Umbilical cord (tissue), 1 donor: ENCODE measurements at regions not wholly inside any gene's neighbourhood (a gene's known extent, or its start where the extent isn't known, plus 50 kb on each side); places are given as distances from the start of the nearest gene placed in this dataset.
A peak's percentile ranks its signal among the peaks of the same experiment; 100 is the strongest.

ENCODE experiments used
- DNase-seq: peaks from one replicate; pipeline ENCODE4 v3.0.0-alpha.2; 2015; ENCODE audit warnings: low spot score

DNA sequence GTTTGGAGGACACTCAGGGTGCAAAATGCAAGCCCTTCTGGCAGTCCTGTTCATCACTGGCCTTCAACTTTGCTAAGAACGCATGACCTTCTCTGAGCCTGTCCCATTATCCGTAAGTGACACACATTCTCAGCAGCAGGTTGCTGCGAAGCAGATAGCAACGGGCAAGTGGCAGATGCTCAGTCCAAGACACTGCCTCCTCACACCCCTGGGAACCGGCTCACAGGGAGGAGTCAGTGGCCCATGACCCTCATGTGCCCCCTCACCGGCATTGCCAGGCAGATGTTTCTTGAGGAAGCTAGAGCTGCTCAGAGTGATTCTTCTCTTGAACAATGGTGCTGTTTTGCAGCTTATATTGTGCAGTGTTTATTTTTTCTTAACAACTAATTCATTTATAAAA lies 737.2 kb upstream of the HS6ST1 start:
- DNase-seq = no peak

DNA sequence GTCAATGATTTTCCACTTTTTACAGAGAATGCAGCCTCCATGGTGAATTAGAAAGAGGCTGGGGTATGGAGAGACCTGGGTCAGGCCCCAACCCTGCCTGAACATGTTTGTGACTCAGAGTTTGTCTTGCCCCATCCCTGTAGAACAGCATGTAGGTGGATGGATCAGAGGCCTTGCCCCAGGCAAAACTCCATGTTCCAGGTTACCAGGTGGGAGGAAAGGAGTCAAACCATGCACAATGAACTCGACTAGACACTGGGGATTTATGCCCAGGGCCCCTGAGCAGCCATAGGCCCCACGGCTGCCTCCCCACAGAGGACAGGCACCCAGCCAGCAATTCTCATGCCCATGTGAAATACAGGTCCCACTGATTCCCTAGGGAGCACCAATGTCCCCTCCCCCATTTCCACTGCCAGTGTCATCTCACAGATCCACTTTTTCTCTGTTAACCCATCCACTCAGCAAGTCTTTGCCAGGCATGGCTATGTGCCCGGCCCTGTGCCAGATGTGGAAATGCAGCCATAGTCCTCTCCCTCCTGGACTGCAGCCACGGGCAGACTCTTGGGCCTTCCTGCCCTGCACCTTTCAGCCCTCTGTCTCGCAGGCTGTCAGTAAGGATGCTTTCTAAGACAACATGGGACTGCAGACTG lies 737.8 kb upstream of the HS6ST1 start:
- DNase-seq = peak; percentile 63

DNA sequence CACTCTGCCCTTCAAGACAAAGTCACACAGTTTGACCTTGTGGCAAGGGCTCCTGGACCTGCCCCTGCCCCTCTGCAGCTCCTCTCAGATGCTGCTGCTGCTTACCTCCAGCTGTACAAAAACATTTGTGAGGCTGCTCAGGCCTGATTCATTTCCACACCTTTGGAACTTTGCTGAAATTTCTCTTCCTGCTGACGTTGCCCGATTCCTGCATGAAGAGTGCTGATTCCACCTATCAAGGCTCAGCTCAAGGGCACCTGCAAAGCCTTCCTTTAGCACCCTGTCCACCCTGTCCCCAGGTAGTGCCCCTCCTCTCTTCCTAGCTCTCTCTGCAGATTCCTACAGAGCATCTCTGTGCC lies 738.3 kb upstream of the HS6ST1 start:
- no peak for DNase-seq

DNA sequence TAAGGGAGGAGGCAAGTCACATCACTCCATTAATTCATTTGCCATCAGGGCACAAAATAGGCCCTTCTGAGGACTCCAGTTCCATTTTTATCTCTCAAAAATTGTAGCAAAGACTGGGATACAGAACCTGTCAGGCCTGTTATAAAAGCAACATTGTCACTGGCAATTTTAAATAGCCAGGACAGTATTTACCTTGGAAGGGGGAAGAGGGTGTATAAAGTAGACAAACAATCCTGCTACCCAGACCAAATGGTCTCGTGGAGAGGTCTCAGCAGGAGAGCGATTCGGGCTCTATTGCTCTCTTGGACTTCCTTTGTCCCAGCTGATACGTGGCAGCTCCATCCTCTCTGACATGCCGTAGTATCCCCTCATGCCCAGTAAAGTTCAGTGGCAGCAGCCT lies 740.3 kb upstream of the HS6ST1 start:
- DNase-seq = no peak

DNA sequence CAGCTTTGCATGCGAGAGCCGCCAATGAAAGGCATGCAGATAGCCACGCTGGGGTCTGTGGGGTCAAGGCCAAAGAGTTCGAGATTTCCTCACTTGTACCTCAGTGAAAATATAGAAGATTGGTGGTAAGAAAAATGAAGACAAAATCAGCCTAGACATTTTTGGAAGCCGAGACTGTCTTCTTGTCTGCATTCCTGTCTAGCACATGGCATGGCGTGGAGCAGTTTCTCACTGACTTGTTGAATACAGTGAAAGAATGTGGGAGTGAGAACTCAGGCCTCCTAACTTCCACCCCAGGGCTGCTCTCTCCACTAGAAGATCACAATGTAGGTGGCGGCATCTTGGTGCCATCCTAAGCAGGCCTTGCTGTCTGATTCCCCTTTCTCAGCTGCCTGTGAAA lies 740.8 kb upstream of the HS6ST1 start:
- DNase-seq = peak; percentile 17

DNA sequence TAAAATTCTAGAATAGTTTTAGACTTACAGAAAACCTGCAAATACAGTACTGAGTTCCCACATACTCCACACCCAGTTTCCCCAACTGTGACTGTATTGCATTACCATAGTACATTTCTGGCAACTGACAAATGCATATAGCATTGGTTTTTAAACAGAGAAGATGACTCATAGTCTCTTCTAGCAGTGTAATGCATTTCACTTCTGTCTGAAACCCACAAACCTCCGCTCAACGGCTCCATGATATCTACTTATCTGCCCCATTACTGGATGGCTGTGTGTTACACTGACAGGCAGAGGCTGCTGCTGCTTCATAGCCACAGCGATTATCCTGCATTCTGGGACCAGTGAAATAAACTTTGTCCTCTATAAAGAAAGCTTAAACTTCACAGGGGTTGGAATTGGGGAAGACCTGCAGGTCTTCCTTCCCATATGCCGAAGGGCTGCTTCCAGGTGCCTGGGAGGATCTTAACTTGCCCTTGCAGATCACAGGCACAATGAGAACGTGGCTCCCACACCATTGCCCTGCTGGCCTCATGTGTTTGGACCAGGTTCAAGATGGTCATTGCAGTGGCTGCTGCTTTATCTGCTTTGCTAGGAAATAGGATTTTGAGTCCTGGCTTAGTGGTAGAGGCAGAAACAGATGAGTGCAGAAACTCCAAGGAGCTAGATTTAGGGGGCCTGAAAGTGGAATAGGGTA lies 742.6 kb upstream of the HS6ST1 start:
- DNase-seq = peak; percentile 91

DNA sequence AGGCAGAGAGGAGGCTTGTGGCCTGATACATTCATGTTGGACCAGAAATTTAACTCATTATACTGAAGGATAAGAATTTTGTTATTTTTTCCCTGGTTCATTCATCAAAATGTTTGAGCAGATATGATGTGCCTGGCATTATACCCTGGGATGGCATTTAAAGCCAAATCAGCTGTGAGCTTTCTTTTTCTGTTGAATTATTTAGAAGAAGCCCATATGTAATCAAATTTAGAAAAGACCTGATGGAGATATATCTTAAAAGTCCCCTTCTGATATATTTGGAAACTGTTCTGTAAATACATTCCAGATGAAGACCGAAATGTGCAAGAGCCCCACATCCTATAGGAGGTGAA lies 743.1 kb upstream of the HS6ST1 start:
- no peak for DNase-seq

DNA sequence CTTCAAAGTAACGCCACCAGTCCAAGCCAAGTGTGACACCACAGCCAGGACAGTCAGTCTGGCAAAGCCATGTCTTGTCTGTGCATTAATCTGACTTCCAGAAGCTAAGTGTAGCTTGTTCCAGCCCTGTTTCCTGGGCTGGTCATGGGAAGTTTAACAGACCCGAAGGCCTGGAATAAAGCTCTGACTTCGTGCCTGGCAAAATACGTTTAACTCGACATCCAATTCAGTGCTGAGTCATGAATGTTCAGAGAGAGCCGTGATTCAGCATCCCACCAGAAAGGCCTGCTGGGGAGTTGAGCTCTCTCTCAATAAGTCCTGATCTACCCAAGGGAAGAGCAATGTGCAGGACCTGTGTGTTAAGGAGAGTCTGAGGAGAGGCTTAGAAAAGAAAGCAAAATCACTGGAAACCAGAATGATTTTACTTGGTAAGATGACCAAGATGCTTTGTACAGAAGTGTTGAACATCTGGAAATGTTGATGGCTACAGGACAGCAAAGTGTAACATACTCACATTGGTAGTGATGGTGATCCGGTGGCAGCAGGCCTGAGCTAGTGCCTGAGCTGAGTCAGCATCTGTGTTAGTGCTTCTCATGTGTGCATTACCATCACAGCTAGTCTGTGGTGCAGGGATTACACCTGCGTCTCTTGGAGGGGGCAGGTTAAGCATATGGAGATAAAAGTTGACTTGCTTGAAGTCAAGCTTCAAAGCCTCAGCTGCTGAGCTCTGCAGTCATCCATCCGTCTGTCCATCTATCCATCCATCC lies 743.7 kb upstream of the HS6ST1 start:
- DNase-seq = peak; percentile 48

DNA sequence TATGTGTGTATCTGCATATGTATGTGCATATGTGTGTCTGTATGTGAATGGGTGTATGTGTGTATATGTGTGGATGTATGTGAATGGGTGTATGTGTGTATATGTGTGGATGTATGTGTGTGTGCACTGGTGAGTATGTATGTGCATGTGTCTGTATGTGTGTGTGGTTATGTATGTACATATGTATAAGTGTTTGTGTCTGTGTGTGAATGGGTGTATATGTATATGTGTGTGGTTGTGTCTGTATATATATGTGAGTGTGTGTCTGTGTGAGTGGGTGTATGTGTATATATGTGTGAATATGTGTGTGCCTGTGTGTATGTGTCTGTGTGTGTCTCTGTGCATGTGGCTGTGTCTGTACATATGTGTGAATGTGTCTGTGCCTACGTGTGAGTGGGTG lies 748.4 kb upstream of the HS6ST1 start:
- DNase-seq = no peak

DNA sequence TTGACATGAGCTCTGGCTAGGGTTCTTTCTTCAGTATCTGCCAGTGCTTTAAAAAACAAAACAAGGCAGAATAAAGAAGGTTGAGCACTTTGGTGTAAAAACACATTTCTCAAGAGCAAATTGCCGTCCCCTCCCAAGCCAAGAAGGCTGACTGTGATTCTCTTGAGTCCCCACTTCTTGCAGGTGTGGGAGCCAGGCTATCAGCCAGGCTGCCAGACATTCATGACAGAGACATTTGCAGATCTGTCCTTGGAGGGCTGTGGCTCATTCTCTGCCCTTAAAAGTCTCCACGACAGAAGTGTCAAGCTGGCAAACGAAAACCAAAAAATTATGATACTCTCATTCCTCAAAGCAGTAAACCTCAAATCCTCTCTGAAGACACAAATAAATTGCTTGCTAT lies 749.3 kb upstream of the HS6ST1 start:
- no peak for DNase-seq

DNA sequence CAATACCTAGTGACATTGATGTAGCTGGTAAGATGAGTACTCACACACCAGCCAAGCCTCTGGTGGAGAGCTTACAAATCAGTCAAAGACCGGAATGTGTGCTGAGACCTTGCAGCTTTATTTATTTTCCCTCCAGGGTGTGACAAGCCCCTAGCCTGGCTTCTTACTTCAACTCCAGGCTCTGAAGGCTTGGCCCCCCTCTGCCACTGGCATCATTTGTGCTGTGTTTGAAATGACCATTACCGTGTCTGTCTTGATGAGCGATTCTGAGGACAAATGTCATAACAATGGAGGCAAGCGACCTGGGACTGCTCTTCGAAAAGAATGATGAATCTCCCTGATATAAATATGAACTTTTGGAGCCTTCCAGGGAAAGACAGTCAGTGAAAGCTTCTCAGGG lies 749.9 kb upstream of the HS6ST1 start:
- no peak for DNase-seq

DNA sequence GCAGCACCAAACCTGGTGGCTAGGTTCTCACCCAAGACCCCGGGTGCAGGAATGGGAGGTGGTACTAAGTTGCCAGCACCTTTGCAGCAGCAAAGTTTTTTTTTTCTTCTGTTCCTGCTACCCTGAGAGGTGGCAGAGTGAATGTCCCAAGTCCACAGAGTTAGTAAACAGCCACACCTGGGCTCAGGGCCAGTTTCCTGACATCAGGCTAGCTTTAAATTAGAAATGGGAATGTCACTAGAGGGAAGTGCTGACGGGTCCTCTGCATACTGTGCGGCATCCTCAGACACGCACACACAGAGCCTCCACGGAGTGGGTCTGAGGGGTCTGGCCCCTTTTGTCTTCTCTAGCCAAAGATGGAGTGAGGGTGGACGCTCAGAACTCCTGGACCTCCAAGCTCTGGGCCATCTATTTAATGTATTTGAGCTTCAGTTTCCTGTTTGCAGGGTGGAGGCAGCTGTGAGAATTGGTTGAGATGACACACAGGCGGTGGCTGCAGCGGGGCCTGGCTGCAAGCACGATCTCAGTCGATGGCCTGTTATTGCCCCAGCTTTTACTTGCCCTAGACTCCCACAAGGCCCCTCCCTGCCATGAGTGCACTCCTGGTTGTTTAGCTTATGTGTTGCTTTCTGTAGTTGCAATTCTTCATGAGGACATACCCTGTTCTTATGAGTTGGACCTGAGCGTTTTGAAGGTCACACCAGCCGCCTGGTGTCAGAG lies 751.4 kb upstream of the HS6ST1 start:
- DNase-seq = no peak

DNA sequence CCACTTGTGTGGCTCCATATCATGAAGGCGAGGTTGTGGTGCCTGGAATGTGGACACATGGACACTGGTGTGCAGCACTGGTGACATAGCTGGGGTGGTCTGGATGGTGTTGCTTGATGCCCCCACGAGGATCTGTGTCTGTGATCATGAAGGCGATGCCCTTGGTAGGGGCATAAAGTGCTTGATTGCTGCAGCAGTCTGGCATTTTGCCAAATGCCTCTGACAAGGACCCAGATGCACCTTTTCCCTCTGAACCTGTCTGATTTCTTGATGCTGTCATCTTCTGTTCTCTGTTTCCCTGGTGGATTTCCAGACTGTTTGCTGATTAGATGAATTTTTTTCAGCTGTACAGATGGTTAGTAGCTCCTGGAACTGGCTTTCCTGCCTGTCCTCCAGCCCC lies 752.0 kb upstream of the HS6ST1 start:
- DNase-seq = no peak

DNA sequence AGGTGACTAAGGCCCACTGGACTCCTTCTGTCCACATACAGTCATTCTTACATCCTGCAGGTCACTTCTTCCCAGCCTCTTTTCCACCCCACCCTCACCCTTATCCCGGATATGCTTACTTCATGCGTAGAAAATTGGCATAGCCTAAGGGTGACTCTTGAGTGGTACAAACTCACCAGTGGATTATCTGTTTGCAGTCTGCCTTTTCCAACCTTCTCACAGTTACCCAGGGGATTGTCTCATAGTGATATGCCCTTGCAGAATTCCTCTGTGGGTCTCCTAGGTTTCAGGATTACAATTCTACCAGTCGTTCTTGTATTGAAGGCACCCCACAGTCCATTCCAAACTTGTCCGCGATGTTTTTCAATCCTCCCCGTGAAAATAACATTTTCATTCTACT lies 752.9 kb upstream of the HS6ST1 start:
- DNase-seq = no peak

DNA sequence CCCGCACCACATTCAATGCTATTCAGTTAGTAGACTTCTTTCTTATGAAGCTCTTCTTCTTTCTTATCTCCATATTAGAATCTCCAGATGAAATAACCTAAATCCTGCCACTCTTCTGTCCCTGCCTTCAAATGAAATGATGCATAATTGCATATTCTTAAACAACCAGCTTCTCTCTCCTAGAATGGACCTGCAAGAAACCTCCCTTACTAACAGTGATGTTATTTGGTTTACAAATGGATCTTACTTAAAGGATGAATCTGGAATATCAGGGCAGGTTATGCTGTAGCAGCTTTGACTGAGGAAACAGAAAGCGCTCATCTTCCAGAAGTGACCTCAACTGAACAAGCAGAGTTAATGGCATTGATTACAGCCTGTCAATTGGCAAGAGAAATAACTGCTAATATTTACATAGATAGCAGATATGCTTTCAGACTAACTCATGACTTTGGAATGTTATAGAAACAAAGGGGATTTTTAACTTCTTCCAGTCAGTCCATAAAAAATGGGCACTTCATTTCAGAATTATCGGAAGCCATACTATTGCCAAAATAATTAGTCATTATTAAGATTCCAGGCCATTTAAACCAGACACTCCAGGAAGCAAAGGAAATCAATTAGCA lies 755.7 kb upstream of the HS6ST1 start:
- DNase-seq = no peak

DNA sequence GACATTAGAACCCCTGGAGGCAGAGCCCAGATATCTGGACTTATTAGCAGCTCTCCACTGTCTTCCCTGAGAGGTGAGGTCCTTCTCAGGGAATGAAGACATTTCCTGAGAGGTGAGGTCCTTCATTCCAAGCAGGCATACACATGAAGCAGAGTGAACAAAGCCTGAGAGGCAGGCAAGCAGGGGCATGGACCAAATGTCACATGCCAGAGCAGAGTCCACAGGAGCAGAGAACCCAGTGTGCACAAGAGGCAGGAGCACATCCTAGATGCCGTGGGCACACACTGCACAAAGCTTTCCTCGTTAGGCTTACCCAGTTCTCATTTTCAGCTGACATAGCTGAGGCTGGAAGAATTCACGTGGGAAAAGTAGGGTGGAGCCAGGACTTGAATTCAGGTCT lies 759.9 kb upstream of the HS6ST1 start:
- DNase-seq = no peak

DNA sequence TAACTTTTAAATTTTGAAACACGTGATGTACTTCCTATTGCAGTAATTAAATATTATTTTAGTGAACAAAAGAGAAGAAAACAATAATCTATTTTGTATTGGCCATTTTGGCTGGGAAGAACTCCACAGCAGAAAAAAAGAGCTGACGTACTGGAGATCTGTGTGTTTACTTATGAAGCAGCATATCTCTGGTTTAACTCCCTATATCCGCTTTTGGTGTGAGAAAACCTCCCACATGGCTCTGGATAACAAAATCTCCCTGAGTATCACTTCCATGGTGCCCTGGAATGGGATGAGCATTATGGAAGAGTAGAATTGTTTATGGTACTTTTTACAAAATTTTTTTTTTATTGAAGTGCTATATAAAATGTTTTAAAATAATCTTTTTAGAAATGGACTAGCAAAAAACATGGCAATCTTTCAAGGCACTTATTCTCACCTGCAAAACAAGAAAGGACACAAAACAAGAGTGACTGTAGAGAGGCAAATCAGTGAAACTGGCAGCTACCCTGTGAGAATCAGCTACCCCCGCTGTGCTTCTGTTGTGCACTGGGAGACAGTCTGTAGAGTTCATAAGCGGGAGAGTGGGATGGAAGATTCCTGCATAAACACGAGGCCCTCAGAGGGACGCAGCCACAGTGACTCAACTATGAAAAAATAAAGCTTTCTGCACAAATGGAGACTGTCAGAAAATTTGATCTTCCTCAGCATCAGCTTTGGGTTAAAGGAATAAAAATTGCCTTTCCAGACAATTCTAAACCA lies 762.2 kb upstream of the HS6ST1 start:
- peak; percentile 15 for DNase-seq

DNA sequence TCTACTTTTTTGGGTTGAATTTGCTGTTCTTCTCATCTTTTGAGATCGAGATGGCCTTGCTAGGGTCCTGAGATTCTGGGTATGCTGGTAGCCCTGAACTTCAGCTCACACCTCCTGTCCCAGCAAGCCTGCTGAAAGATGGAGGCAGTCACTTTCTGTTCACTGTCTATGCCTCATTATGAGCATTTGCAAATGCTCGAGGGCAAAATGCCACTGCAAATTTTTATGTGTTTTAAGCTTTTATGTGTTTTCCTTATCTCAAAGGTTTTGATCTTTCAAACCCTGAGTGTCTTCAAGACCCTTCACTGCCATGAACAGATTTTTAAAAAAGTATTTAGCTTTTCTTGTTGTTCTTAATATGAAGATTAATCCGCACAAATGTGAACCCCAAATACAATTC lies 766.7 kb upstream of the HS6ST1 start:
- DNase-seq = peak; percentile 34

DNA sequence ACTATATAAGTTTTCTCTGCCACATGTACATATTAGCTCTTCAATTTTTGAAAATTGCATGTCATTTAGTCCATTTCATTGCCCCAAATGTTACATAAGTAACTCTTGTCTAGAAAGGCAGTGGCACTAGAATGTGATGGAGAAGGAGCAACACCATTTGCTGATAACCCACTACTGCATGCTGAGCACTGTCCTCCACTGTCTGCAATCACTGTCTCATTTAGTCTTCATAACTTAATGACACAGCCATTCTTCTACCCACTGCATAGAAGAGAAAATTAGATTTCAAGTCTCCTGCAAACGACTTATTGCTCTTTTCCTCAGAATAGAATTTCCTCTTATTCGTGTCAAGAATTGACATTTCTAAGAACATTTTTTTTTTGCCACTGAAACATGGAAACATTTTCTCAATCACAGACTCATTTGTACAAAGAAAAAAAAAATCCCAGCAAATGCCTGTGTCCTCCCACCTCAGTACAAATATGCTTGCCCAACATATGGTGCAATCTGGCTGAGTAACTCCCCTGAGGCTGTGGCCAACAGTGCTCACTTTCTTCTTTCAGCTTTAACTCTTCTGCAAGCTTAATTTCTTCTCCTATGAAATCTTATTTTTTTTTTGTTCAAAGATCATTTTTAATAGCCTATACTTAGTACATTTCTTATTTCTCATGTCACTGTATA lies 768.6 kb upstream of the HS6ST1 start:
- DNase-seq = no peak

DNA sequence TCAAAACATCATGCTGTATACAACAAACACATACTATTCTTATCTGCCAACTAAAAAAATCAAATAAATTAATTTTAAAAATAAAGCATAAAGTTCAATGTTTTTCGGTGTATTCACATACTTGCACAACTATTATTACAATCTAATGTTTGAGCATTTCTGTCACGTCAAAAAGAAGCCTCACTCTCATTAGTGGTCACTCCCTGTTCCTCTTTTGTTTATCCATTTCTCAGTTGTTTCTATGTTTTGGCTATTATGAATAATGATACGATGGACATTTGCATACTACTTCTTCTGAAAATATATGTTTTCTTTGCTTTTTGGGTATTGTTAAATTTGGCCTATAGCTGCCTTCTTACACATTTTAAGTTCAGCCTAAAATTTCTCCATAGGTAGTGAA lies 773.0 kb upstream of the HS6ST1 start:
- no peak for DNase-seq

DNA sequence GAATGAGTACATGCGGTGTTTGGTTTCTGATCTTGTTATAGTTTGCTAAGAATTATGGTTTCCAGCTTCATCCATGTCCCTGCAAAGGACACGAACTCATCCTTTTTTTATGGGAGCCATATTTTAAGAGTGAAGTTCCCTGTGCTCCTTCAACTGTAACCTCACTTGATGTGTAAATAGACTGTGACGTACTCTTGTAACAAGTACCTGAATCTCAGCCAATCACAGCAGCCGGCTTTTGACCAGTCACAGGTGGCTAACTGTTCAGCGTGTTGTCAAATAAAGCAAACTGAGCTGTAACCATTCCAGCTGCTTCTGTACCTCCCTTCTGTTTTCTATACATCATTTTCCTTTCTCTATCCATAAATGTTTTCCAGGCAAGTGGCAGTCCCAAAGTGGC lies 774.3 kb upstream of the HS6ST1 start:
- no peak for DNase-seq
